RWPE1 (cell line): ENCODE measurements at regions not wholly inside any gene's neighbourhood (a gene's known extent, or its start where the extent isn't known, plus 50 kb on each side); places are given as distances from the start of the nearest gene placed in this dataset.

ENCODE experiments used
- CTCF ChIA-PET: fragments of 350-600 bp; sonication (Branson Sonifier 250); formaldehyde crosslinking; extraction: SDS; loops from one replicate; lab custom pipeline; 2021; lab: Yijun Ruan, JAX
- POLR2A ChIA-PET: fragments of 400-600 bp; formaldehyde crosslinking; extraction: SDS; loops from one replicate; lab custom pipeline; 2020; ENCODE audit warnings: antibody characterized with exemption; ENCODE audit not compliant: low non-redundant PET; lab: Yijun Ruan, JAX
- DNase-seq: peaks from one replicate; pipeline ENCODE4 v3.0.0; 2012; ENCODE audit warnings: low spot score
- H3K27ac ChIP-seq: fragments of 450-650 bp; 2 replicates; pipeline ENCODE4 v1.5.1; 2017
- TF ChIP-seq, protein P1 (sequence below): fragments of 450-650 bp; conservative IDR thresholded peaks from 2 replicates; pipeline ENCODE4 v1.5.1; 2017; ENCODE audit warnings: low read depth, mild to moderate bottlenecking

DNA sequence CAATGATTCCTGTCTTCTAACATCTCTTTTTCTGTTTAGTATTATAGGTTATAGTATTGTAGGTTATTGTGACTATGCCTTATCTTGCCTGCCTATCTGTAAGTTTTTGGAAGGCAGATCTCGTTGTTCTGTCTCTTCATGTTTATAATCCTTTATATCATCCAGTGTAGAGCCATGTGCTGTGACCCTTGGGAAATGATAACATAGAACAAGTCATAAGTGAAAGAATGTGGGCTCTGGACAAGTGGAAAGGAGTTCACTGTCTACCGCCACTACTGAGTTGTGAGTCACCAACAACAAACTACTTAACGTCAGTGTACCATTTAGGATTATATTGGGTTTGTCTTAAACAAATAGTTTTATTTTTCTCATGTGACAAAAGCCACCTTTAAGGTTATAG is 139.3 kb downstream of the LYPLAL1 start:
- TF ChIP-seq, protein P1, sequence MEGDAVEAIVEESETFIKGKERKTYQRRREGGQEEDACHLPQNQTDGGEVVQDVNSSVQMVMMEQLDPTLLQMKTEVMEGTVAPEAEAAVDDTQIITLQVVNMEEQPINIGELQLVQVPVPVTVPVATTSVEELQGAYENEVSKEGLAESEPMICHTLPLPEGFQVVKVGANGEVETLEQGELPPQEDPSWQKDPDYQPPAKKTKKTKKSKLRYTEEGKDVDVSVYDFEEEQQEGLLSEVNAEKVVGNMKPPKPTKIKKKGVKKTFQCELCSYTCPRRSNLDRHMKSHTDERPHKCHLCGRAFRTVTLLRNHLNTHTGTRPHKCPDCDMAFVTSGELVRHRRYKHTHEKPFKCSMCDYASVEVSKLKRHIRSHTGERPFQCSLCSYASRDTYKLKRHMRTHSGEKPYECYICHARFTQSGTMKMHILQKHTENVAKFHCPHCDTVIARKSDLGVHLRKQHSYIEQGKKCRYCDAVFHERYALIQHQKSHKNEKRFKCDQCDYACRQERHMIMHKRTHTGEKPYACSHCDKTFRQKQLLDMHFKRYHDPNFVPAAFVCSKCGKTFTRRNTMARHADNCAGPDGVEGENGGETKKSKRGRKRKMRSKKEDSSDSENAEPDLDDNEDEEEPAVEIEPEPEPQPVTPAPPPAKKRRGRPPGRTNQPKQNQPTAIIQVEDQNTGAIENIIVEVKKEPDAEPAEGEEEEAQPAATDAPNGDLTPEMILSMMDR, result no peak
- DNase-seq, result no peak
- CTCF ChIA-PET, result interaction anchor here (0.7 kb wide), 2 partner anchors 35 to 78 kb away, joined by 4 to 7 read pairs; no protein-coding TSS in a partner anchor
- POLR2A ChIA-PET, result no interaction called here
- no peak overlapping the region for H3K27ac ChIP-seq

DNA sequence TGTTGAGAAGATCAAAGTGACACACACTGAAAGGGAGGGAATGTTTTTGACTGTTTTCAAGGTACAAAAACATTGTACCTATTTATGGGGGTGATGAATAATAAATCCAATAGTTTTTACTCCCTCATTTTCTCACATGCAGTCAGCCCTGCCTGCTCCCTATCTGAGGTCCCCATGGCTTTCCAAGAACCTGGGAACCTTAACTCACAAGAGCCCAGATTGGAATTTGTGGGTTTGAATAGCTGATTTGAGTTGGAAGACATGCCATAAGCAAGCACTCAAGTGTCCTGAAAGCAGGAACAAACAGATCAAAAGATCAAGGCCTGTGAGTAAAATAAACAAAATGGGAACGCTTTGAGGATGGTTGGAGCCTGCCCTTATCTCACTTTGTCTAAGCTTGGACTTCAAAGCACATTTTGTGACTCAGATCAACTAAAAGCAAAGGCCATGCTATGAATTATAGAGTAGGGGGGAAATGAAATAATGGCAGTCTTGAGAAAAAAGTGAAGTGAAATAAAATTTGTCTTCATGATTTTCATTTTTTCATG is 136.6 kb downstream of the LYPLAL1 start:
- ChIA-PET POLR2A (no interaction called here), CTCF (interaction anchor here (1.5 kb wide), 1 partner anchor 75 kb away, joined by 5 read pairs; no protein-coding TSS in a partner anchor)
- TF ChIP-seq, protein P1, result no peak
- DNase-seq, result no peak
- H3K27ac ChIP-seq, result no peak overlapping the region

DNA sequence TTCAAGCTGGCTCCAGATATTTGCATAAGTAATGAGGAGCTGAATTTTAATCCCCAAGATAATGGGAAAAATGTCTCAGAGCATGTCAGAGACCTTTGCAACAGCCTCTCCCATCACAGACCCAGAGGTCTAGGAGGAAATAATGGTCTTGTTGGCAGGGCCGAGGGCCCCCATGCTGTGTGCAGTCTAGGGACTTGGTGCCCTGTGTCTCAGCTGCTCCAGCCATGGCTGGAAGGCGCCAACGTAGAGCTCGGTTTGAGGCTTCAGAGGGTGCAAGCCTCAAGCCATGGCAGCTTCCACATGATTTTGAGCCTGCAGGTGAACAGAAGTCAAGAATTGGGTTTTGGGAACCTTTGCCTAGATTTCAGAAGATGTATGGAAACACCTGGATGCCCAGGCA is 134.7 kb downstream of the LYPLAL1 start:
- CTCF ChIA-PET, result interaction anchor here (0.9 kb wide), 1 partner anchor 15 kb away, joined by 3 read pairs; no protein-coding TSS in a partner anchor
- TF ChIP-seq, protein P1, result no peak
- no peak overlapping the region for H3K27ac ChIP-seq
- POLR2A ChIA-PET, result no interaction called here
- no peak for DNase-seq

DNA sequence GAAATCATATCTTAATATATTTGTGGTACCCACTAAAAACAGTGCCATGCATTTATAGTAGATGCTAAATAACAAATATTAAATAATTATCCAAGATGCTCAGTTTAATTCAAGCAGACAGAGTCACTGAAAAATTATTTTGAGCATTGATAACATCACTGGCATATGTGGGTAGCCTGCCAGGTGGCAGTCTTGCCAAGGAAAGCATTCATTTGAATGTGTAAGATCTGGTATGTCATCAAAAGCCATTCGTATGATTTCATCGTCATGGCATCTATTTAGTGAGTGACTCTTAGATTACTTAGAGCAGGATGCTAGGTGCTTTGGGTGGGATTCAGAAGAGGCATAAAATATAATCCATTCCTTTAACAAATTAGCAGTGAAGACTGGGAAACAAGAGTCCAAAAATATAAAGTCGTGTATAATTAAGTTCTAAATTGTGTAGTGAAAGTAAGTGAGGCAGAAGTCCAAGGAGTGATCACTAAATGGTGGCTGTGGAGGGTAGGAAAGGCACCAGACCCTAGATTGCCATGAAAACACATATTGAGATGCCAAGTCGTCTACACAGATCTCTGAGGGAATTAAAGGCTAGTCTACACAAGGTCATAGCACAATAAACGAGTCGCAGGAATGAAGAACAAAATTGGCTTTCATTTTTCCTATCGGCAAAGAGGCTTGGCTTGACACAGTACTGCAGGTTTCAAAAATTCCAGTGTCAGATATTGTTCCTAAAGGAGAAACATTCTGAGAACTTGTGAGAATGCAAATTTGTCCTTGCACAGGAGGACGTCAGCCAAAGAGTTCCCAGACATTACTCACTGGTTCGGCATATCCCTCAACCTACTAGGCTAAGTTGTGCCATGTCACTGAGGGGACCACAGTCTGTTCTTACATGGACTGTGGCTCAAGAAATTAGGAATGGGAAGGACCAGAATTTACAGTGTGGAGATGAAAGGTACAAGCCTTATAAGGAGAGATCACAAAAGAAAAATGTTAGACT is 130.8 kb downstream of the LYPLAL1 start:
- H3K27ac ChIP-seq, result no peak overlapping the region
- peak; percentile 57 for DNase-seq
- TF ChIP-seq, protein P1, result no peak
- POLR2A ChIA-PET, result no interaction called here
- CTCF ChIA-PET, result interaction anchor here (0.7 kb wide), 1 partner anchor 81 kb away, joined by 3 read pairs; no protein-coding TSS in a partner anchor

DNA sequence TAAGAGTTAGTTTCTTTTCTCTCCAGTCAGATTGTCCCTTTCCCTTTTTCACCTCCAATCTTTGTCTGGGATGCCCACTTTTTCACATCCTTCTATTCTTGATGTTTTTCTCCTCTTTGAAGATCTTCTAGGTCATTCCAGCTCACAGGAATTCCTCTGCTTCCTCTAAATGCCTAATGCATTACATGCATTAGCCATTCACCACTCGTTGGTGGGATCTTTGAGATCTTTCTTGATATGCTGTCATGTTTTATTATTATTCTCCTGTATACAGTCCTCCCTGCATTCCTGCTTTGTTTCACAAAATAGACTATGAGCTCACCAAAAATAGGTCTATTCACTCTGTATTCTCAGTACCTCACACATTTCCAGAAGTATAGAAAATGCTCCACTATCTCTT is 129.0 kb downstream of the LYPLAL1 start:
- CTCF ChIA-PET, result interaction anchor here (0.7 to 1.3 kb wide), 2 partner anchors 83 to 966 kb away, joined by 4 to 5 read pairs; no protein-coding TSS in a partner anchor
- H3K27ac ChIP-seq, result no peak overlapping the region
- DNase-seq, result no peak
- POLR2A ChIA-PET, result no interaction called here
- TF ChIP-seq, protein P1, result no peak

DNA sequence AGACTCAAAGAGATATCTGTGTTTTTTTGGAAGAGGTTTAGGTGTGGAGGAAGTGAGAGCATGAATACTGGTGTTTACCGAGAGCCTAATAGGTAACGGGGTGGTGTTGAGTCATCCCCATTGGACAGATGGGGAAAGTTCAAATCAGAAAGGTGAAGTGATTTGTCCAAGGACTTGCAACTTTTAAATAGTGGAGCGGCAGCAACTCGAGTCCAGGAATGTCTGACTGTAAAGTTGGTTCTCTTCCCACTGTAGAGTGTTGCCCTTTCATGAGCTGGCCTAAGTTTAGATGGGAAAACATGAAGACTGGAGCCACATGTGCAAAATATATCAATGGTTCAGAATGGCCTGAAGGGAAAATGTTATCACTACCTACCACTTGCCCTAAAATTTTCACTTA is 125.7 kb downstream of the LYPLAL1 start:
- ChIA-PET CTCF (no interaction called here), POLR2A (no interaction called here)
- TF ChIP-seq, protein P1, result no peak
- DNase-seq, result no peak
- H3K27ac ChIP-seq, result no peak overlapping the region
